DOHH2 (cell line): ENCODE measurements at regions not wholly inside any gene's neighbourhood (a gene's known extent, or its start where the extent isn't known, plus 50 kb on each side); places are given as distances from the start of the nearest gene placed in this dataset.
"Not testable (repeated sequence)": the region's sequence is repeated elsewhere in the genome, so short reads cannot be mapped to it uniquely, and the experiment has no call there.

Experiments used
- H3F3A ChIP-seq: fragments of 200-600 bp; sonication (generic), shearing (Covaris generic); 2 replicates; pipeline ENCODE4 v1.6.0; 2016; ENCODE audit warnings: antibody characterized with exemption, mild to moderate bottlenecking; ENCODE audit not compliant: control insufficient read depth, insufficient read depth
- H3K27ac ChIP-seq: fragments of 200-600 bp; sonication (generic); 2 replicates; pipeline ENCODE4 v1.5.1; 2014; ENCODE audit warnings: low read depth, mild to moderate bottlenecking, low read length, moderate library complexity
- H3K27me3 ChIP-seq: fragments of 200-600 bp; sonication (generic); 2 replicates; pipeline ENCODE4 v1.6.1; 2014; ENCODE audit warnings: mild to moderate bottlenecking, low read length, mixed read lengths; ENCODE audit not compliant: control insufficient read depth
- H3K36me3 ChIP-seq: fragments of 200-600 bp; sonication (generic); 2 replicates; pipeline ENCODE4 v1.6.1; 2014; ENCODE audit warnings: mild to moderate bottlenecking, low read length, moderate library complexity, mixed read lengths; ENCODE audit not compliant: control insufficient read depth
- H3K4me1 ChIP-seq: fragments of 200-600 bp; sonication (generic); 2 replicates; pipeline ENCODE4 v1.6.1; 2014; ENCODE audit warnings: mild to moderate bottlenecking, low read length, mixed read lengths; ENCODE audit not compliant: control insufficient read depth
- H3K4me2 ChIP-seq: fragments of 200-600 bp; sonication (generic); 2 replicates; pipeline ENCODE4 v1.6.0; 2014; ENCODE audit warnings: mild to moderate bottlenecking, low read length, moderate library complexity
- H3K4me3 ChIP-seq: fragments of 200-600 bp; sonication (generic); 2 replicates; pipeline ENCODE4 v1.5.1; 2014; ENCODE audit warnings: mild to moderate bottlenecking, low read length, mixed read lengths
- H3K79me2 ChIP-seq: fragments of 200-600 bp; sonication (generic); 2 replicates; pipeline ENCODE4 v1.6.1; 2014; ENCODE audit warnings: mild to moderate bottlenecking, low read length, mixed read lengths; ENCODE audit not compliant: control insufficient read depth
- H3K9me2 ChIP-seq: fragments of 200-600 bp; sonication (generic); replicated peaks from 2 replicates; pipeline ENCODE4 v1.6.1; 2014; ENCODE audit warnings: mild to moderate bottlenecking, low read length, mixed read lengths; ENCODE audit not compliant: control insufficient read depth
- H3K9me3 ChIP-seq: fragments of 200-600 bp; sonication (generic); 2 replicates; pipeline ENCODE4 v1.6.1; 2014; ENCODE audit warnings: antibody characterized with exemption, low read length, mixed read lengths; ENCODE audit not compliant: control insufficient read depth, insufficient read depth
- H4K20me1 ChIP-seq: fragments of 200-600 bp; sonication (generic); 2 replicates; pipeline ENCODE4 v1.6.0; 2014; ENCODE audit warnings: low read depth, mild to moderate bottlenecking, antibody characterized with exemption, low read length, moderate library complexity; ENCODE audit not compliant: control insufficient read depth, insufficient read depth
- EZH2phosphoT487 ChIP-seq: fragments of 200-600 bp; sonication (generic); IDR thresholded peaks from 2 replicates; pipeline ENCODE4 v1.6.1; 2017; ENCODE audit warnings: borderline replicate concordance, mild to moderate bottlenecking, antibody characterized with exemption, low read length, moderate library complexity, mixed read lengths
- TF ChIP-seq, protein P1 (sequence below): fragments of 200-600 bp; sonication (generic); IDR thresholded peaks from one replicate; pipeline ENCODE4 v1.5.1; 2014; ENCODE audit warnings: antibody characterized with exemption, mild to moderate bottlenecking, low read depth, low read length; ENCODE audit not compliant: poor library complexity, severe bottlenecking

DNA sequence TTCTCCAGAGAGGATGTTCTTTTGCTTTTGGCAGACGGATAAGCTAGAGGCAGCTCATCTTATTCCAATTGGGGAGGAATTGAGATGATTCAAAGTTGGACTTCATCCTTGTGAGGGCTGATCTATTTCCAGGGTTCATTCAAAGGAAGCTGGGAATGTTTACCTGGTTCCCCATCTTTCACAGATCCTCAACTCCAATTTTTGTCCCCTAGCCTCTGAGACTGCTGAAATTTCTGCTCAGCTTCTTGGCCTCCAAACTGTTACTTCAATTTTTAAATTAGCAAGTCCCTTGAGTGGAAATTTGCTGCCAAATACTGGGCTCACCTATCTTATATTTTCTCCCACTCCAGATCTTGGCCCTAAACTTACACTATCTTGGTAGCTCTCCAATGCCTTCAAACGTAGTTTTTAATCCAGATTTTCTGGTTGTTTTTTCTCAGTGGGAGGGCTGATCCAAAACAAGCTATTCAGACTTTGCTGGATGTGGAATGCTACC, 93.9 kb upstream of the NEK6 start:
- Histone ChIP-seq H4K20me1 (no peaks in the 10 kb centered on the region), H3K9me2 (no peaks in the 10 kb centered on the region), H3K36me3 (no peaks in the 10 kb centered on the region), H3K4me3 (no peak overlapping the region), H3K27ac (no peak overlapping the region), H3K9me3 (no peaks in the 10 kb centered on the region), H3F3A (no peaks in the 10 kb centered on the region), H3K4me1 (no peaks in the 10 kb centered on the region), H3K79me2 (no peaks in the 10 kb centered on the region), H3K4me2 (no peak overlapping the region), H3K27me3 (peaks cover 21% of the 10 kb centered on the region)
- no peak for TF ChIP-seq EZH2phosphoT487
- TF ChIP-seq, protein P1, sequence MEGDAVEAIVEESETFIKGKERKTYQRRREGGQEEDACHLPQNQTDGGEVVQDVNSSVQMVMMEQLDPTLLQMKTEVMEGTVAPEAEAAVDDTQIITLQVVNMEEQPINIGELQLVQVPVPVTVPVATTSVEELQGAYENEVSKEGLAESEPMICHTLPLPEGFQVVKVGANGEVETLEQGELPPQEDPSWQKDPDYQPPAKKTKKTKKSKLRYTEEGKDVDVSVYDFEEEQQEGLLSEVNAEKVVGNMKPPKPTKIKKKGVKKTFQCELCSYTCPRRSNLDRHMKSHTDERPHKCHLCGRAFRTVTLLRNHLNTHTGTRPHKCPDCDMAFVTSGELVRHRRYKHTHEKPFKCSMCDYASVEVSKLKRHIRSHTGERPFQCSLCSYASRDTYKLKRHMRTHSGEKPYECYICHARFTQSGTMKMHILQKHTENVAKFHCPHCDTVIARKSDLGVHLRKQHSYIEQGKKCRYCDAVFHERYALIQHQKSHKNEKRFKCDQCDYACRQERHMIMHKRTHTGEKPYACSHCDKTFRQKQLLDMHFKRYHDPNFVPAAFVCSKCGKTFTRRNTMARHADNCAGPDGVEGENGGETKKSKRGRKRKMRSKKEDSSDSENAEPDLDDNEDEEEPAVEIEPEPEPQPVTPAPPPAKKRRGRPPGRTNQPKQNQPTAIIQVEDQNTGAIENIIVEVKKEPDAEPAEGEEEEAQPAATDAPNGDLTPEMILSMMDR: no peak

DNA sequence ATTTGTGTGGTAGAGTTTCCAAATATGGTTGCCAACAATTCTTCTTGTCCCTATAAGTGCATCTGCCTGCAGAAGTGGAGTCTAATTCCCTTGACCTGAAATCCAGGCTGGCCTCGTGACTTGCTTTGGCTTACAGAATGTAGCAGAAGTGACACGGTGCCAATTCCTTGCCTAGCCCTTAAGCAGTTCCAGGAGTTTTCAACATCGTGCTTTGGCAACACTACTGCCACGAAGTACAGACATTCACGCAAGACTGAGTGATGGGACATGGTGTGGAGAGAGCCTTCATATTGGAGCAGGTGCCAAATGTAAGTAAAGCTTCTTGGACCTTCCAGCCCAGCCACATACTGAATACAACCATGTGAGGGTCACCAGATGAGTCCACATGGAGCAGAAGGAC, 92.9 kb upstream of the NEK6 start:
- H3K27ac ChIP-seq: no peak overlapping the region
- no peaks in the 10 kb centered on the region for H3K79me2 ChIP-seq
- no peaks in the 10 kb centered on the region for H3K9me3 ChIP-seq
- no peaks in the 10 kb centered on the region for H3K4me1 ChIP-seq
- no peaks in the 10 kb centered on the region for H3F3A ChIP-seq
- H3K9me2 ChIP-seq: no peaks in the 10 kb centered on the region
- no peak overlapping the region for H3K4me3 ChIP-seq
- H3K4me2 ChIP-seq: no peak overlapping the region
- H3K36me3 ChIP-seq: no peaks in the 10 kb centered on the region
- H4K20me1 ChIP-seq: no peaks in the 10 kb centered on the region
- H3K27me3 ChIP-seq: peaks cover 21% of the 10 kb centered on the region
- TF ChIP-seq EZH2phosphoT487: no peak

- Histone ChIP-seq H3K9me3 (no peaks in the 10 kb centered on the region), H3K4me1 (peaks cover 53% of the 10 kb centered on the region), H3K36me3 (no peaks in the 10 kb centered on the region), H3K27ac (peak overlapping the region; percentile 40), H3K27me3 (peaks cover 5% of the 10 kb centered on the region; the same call in 1 of the 2 replicates), H4K20me1 (no peaks in the 10 kb centered on the region), H3K79me2 (no peaks in the 10 kb centered on the region), H3K4me3 (peak overlapping the region; percentile 38), H3K9me2 (no peaks in the 10 kb centered on the region), H3F3A (0 out of 2 replicates have a peak, but pooled peaks cover 7% of the 10 kb centered on the region), H3K4me2 (peak overlapping the region; percentile 47)
- TF ChIP-seq EZH2phosphoT487: no peak
- TF ChIP-seq, protein P1: no peak
Observed at GRCh38 chr9:124174433-124174832, 83.3 kb upstream of the NEK6 start.

GRCh38 chr9:124177522-124177921, 80.2 kb upstream of the NEK6 start:
- not testable (repeated sequence) for H4K20me1 ChIP-seq, H3K4me3 ChIP-seq, H3K9me2 ChIP-seq, H3K4me2 ChIP-seq, H3K36me3 ChIP-seq, H3K27ac ChIP-seq, H3F3A ChIP-seq, H3K79me2 ChIP-seq, H3K9me3 ChIP-seq
- Histone ChIP-seq H3K27me3 (peaks cover 21% of the 10 kb centered on the region), H3K4me1 (peaks cover 36% of the 10 kb centered on the region)
